OCI-LY7 (cell line): ENCODE measurements at regions not wholly inside any gene's neighbourhood (a gene's known extent, or its start where the extent isn't known, plus 50 kb on each side); places are given as distances from the start of the nearest gene placed in this dataset.

ENCODE experiments used
- CTCF ChIP-seq: fragments of 200-600 bp; sonication (generic); conservative IDR thresholded peaks from 2 replicates; pipeline ENCODE4 v1.5.1; 2014; ENCODE audit warnings: mild to moderate bottlenecking, antibody characterized with exemption, low read length, moderate library complexity, mixed read lengths
- EZH2phosphoT487 ChIP-seq: fragments of 200-600 bp; sonication (generic); IDR thresholded peaks from 2 replicates; pipeline ENCODE4 v1.6.1; 2018; ENCODE audit warnings: low read depth, borderline replicate concordance, mild to moderate bottlenecking, mixed run types, antibody characterized with exemption, low read length, moderate library complexity, mixed read lengths

GRCh38 chr14:27184427-27184826, 586.6 kb upstream of the NOVA1 start:
- TF ChIP-seq CTCF = no peak
- TF ChIP-seq EZH2phosphoT487 = no peak
